ENCODE measurements at regions not wholly inside any gene's neighbourhood (a gene's known extent, or its start where the extent isn't known, plus 50 kb on each side); places are given as distances from the start of the nearest gene placed in this dataset.

- no peak for TF ChIP-seq POLR2A (IDR thresholded peaks at IDR 0.05)
- TF ChIP-seq CTCF (IDR thresholded peaks at IDR 0.05), result no peak
Observed at GRCh38 chrX:9144701-9145241, 110.8 kb upstream of the FAM9B start.

Data from adrenal gland (tissue), 5 donors.